RCC 7860 (cell line): ENCODE measurements at regions not wholly inside any gene's neighbourhood (a gene's known extent, or its start where the extent isn't known, plus 50 kb on each side); places are given as distances from the start of the nearest gene placed in this dataset.

Experiments
- DNase-seq: peaks from one replicate; pipeline ENCODE4 v3.0.0-alpha.2; 2015; ENCODE audit warnings: low spot score
- FAIRE-seq: peaks from 2 replicates; lab custom pipeline; 2012; peaks lifted over from hg19 to GRCh38; lab: Jason Lieb, UNC

DNA sequence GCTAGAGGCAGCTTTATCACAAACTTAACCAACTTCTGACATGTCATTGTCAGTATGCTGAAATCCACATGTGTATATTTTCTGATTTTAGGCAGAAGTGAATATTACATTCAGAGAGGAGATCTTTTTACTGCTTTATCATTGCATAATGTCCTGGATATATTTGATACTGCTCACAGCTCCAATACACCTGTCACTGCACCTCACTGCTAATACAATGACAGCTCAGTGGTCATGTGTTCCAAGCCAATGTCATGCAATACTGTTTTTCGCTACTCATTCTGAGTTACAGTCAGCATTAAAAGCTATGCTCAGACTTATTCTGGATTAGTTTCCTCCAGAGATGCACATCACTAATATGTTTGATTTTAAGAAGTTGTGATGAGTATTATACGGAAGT is 1604.6 kb downstream of the HACE1 start:
- DNase-seq (no peak), FAIRE-seq (no peak)

DNA sequence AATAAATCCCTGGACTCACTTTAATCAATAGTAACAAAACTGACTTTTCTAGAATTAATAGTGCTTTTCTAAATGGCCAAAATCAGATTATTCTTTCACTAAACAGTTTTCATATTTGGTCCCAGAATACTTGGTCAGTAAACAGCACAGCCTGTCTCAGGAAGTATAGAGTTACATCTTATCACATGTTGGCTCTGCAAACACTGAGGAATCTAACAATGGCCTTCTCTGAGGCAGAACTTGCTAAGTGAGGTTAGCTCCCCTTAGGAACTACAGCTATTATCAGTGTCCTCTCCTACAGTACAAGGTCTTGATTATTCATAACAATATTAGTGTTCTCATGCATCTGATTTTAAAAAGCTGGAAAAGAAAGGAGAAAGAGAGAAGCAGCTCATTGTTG is 1622.8 kb downstream of the HACE1 start:
- FAIRE-seq (no peak), DNase-seq (no peak)

DNA sequence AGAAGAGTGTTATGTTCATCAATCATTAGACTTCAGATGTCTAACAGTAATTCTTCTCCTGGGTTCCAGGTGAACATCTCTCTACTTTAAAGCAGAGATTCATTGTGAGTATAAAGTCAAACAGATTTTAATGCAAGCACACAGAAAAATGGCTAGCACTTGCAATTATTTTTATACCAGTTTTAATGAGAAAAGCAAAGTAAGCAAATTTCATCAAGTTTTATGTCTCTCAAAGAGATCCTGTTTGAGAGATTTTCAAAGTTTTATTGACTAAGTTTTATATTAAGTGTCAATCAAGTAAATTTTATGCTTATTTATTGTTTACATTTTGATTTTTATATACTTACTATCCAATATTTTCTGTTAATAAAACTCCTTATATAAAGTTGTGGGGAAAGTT is 1628.5 kb downstream of the HACE1 start:
- no peak for DNase-seq
- no peak for FAIRE-seq

DNA sequence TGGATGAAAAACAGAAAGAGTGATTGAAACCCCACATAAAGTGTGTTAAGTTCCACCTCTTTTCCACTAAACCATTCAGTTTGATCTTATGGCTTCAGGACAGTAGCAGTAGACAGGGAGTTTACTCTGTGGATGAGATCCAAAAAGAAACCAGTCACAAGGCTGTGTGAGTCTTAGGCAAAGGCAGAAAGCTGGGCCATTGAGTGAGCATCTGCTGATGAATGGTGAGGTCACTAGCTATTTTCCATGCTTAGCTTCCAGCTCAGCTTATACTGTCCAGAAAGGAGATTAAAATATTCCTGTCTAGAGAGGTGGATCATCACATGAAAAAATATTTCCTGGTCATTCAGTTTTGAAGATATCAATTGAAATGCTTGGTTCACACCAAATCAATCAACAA is 1643.9 kb downstream of the HACE1 start:
- FAIRE-seq: no peak
- DNase-seq: no peak

DNA sequence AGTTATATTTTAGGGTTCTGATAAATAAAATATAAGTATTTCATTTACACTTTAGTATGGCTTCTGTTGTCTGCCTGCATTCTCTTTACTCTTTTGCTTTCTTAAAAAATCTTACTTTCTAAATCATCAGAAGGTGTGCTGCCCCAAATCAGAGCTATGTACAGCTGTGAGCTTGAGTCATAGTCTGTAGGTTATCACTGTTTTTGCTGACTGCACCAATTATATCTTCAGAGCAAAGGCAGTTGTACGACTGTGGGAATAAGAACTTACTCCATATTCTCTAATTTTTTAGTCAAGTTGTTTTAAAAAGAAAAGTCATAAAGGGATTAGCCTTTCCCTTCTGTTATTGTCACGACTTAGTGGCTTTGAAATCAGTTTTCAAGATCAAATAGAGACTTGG is 1649.0 kb downstream of the HACE1 start:
- DNase-seq: no peak
- FAIRE-seq: no peak

DNA sequence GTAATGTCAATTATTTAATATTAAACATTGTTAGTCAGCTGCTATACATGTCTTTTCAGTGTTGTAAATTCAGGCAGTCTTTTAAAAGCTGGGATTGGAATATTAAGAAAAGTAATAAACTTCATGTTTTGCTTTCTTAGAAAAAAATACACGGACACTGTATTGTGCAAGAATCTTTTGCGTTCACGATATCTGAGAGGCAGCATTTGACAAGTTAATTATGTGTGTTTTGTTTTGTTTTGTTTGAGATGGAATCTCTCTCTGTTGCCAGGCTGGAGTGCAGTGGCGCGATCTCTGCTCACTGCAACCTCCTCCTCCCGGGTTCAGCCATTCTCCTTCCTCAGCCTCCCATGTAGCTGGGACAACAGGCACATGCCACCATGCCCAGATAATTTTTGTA is 1661.3 kb downstream of the HACE1 start:
- FAIRE-seq: no peak
- no peak for DNase-seq

DNA sequence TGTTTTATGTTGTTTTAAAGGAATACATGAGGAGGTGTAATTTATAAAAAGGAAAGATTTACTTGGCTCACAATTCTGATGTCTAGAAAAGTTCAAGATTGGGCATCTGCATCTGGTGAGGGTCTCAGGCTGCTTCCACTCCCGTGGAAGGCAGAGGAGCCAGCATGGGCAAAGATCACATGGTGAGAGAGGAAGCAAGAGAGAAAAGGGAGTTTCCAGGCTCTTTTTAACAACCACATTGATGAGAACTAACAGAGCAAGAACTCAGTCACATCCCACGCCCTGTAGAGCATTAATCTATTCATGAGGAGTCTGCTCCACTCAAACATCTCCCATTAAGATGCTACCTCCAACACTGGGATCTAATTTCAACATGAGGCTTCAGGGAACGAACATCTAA is 1666.3 kb downstream of the HACE1 start:
- DNase-seq: no peak
- no peak for FAIRE-seq

DNA sequence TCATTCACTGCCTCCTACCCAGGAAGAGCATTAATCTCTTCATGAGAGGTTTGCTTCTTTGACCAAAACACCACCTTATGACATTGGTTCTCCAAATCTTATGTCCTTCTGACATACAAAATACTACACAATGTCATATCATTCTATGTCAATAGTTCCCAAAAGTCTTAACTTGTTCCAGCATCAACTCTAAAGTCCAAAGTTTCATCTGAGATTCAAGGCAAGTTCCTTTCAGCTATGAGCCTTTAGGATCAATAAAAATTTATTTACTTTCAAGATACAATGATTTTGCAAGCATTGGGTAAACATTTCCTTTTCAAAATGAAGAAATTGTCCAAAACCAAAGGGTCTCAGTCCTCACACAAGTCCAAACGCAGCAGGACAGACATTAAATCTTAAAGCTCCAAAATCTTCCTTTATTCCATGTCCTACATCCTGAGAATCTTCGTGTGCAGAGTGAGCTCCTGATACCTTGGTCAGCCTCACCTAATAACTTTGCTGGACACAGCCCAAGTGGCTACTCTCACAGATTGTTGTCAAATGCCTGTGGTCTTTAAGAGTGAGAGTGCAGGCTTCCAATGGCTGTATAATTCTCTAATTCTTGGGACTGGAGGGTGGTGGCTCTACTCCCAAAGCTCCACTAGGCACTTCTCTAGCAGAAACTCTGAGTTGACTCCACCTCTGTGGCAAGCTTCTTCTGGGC is 1668.2 kb downstream of the HACE1 start:
- FAIRE-seq (no peak), DNase-seq (no peak)

DNA sequence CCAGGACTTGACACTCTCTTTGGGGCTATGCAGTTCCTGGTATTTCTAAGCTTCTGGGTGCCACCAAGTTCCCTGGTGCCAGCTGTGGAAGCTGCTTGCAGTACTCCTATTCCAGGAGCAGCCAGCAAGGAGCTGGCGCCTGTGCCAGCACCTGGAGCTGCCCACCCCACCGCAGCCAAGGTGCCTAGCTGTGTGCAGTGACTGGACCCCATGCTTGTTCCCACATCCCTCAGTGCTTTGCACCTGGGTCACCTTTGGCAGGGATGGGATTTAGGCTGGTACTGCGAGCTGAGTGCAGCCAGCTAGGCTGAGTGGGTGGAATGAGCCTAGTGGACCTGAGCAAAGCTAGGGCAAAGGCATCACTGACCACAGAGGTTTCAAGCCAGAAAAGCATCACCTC is 1674.9 kb downstream of the HACE1 start:
- DNase-seq: no peak
- no peak for FAIRE-seq

DNA sequence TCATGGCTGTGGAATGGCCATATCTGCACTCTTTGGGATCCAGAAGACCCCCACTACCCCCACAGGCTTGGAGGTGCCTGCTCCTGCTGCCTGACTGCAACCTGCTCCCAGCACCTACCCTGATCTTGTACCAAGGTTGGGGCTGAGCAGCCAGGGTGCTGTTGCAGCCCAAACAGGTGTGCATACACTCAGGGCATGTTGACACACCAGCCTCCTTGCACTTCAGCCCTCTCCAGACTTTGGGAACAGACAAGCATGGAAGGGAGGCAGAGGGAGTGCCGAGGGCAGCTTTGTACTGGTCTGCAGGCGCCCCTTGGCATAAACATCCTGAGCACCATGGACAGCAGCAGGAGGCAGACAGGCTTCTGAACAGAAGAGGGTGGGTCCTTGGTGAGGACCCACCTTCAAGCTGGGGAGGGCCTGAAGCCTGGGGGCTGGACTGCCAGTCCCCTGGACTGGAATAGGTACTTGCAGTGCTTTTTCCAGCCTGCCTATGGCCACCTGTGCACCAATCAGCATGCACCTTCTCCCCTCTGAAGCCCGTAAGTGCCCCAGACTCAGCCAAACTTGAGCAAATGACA is 1675.8 kb downstream of the HACE1 start:
- FAIRE-seq: no peak

DNA sequence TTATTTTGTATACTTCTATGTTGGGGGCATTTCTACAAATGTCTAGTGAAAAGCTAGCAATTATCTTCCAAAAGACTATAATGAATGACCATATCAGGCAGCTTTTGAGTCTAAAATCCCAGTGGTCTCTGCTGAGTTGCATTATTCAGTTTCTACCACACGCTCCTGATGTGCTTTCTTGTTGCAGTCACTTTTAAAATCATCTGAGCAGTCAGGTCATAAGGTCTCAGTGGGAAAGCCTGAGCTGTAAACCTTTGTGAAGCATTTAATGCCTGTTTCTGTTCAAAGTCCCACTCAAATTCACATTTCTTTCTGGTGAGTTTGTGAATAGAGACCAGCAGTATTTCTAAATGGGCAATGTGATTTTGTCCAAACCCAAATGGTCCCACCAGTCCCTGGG is 1681.5 kb downstream of the HACE1 start:
- FAIRE-seq (no peak), DNase-seq (no peak)

More for the DNA sequence above, 1675.8 kb downstream of the HACE1 start:
- no peak for DNase-seq

DNA sequence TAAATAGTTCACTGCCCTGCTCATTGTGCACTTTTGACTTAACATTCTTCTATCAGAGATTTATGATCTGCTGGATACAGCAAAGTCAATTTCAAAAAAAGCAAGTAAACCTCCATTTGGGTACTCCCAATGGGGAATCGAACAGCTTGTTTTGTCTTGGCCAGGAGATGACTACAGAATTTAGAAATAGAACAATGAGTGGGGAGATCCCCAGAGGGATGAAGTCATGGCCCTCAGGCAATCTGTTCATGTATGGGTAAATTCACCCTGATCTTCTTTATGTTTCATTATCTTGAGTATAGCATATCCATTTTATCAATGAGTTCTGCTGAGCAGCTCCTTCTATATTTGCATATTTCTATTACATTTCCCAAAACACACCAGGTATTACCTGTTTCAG is 1681.9 kb downstream of the HACE1 start:
- FAIRE-seq (no peak), DNase-seq (no peak)

DNA sequence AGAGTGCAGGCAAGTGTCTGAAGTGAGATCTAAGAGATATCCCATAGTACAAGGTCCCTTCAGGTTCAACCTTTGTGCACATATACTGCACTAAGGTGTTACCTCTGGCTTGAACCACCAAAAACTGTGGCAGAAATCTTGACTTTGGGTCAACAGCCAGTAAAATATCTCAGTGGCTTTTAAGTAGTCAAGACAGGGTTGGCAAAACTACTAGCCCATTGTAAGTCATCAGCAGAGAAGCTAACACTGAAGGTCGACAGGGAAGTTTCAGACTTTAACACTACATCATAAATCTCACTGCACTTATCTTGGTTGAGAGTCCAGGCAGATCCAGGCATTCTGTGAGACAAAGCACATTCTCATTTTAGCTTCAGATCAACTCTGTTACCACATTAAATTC is 1684.7 kb downstream of the HACE1 start:
- DNase-seq: no peak
- FAIRE-seq: no peak

DNA sequence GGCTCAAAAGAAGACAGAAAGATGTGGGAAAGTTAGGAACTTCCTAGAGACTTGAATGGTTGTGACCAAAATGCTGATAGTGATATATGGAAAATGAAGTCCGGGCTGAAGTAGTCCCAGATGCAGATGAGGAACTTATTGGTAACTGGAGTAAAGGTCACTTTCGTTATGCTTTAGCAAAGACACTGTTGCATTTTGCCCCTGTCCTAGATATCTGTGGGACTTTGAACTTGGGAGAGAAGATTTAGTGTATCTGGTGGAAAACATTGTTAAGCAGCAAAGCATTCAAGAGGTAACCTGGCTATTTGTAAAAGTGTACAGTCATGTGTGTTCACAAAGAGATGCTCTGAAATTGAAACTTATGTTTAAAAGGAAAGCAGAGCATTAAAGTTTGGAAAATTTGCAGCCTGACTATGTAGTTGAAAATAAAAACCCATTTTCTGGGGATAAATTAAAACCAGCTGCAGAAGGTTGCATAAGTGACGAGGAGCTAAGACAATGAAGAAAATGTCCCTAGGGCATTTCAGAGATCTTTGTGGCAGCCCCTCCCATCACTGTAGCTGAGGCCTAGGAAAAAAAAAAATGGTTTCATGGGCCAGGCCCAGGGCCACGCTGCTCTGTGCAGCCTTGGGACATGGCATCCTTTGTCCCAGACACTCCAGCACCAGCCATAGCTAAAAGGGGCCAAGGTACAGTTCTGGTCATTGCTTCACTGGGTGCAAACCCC is 1692.2 kb downstream of the HACE1 start:
- no peak for FAIRE-seq

DNA sequence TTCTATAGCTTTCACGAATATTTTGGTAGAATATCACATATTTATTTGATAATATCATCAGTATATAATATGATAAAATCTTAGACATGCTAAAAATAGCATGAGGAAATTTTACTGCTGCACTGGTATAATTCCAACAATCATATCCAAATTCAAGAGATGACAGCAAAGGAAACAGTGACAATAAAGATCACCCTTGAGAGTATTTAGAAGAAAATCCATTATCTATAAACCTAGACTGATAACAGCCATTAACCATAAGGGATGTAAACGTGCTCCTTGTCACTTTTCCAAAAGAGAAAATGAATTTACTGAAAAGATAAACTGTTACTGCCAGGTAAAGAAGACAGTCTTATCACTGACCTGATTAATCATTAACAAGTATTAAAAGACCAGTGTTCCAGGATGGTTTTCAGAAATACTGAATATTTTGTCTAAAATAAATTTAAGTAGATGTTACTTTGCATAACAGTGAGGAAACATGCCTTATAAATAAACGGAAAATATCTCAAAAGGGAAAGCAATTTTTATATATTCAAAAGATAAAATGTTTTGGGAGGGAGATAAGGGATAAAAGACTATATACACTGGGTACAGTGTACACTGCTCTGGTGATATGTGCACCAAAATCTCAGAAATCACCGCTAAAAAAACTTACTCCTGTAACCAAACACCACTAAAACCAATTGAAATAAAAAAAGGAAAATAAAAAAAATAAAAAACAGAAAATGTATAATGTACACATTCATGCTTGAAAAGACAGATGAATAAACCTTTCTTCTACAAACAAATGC is 1704.7 kb downstream of the HACE1 start:
- no peak for FAIRE-seq
- DNase-seq: no peak

More for the DNA sequence above, 1692.2 kb downstream of the HACE1 start:
- no peak for DNase-seq

DNA sequence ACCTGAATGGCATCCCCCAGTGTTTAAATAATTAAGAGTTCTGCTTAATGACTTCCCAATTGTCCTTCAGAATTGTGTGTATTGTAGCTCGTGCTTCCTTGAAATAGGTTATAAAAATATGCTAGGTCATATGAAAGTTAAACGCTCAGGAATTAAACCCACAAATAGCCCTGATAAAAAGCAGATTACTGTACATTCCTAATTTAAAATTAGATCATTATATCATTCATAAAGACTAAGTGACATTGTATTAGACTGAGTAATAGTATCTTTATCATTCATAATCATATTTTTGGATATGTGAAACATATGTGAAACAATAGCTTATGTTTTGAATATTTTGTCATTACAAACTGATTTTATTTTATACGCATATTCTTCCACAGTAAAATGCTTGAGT is 1706.7 kb downstream of the HACE1 start:
- FAIRE-seq (no peak), DNase-seq (no peak)

DNA sequence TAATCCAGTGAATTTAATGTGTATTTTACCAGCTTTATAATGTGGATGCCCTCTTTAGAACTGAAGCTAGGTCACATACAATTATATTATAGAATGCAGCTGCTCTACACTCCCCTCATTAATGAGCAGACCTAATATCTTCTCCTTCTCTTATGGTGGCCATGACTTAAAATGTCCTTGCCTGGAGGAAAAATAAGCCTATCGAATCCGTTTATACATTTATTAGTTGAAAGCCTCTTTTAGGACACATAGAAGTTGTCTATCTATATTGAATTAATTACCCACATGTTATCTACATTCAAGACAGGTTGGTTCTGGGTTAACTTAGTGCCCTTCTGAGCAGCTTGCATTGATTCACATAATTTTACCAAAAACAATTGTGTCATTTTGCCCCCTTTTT is 1716.8 kb downstream of the HACE1 start:
- DNase-seq: no peak
- no peak for FAIRE-seq

DNA sequence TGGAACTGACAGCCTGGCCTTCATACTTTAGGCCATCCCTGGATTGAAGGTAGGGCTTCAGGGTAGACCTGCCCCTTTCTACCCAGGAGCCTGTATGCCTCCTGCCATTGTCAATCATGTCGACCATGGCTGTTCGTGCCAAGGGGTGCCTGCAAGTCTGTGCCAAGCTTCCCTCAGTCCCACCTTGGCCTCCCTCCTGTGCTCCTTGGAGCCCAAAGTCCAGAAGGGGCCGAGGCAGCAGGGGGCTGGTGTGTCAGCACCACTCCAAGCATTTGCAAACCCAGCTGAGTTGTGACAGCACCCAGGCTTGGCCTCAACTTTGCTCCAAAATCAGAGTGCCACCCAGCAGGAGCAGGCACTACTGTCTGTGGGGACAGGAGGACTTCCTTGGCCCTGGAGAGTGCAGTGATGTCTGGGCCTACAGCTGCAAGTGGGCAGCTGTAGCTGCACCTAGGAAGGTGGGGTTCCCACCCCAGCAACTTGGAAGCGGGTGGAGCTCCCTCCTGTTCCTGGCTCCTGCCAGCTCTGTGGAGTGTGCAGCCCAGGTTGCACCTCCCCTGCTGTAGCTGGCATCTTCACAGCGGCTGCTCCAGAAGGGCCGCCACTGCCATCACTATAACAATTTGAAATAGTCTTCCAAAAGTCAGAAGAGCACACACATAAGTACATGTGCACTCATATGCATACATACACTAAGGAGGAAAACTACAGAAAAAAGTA is 1719.3 kb downstream of the HACE1 start:
- DNase-seq: no peak
- no peak for FAIRE-seq

DNA sequence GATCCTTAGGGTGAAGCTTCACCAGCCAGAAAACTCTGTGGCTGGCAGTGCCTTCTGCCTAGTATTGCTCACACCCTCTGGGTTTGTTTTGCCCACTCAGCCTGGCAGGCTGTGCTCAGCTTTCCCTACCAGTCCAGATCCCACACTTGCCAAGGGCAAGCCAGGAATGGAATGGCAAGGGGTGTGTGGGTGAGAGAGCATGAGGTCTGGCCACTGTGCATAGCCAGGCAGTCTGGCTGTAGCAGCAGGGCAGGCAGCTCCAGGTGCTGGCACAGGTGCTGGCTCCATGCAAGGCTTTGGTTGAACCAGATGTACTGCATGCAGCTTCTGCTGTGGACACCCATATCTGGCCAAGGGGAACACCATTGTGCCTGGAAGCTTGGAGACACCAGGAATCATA is 1720.3 kb downstream of the HACE1 start:
- no peak for FAIRE-seq
- DNase-seq: no peak

DNA sequence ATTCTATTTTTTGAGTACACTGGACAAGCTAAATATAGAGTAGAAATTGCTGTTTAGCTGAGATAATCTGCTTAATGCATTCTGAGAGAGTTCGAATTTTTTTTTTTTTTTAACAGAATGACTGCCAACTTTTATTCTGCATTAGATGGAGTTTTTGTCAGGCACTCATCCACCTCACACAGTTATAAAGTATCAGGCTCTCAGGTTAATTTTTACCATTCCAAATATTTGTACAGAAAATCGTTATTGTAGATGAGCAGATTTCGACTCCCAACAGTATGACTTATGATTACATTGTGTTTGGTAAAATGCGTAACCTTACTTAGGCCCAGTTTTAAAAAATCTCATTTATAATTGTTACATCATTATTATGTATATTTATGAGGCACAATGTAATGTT is 1731.0 kb downstream of the GRIK2 start:
- DNase-seq (no peak), FAIRE-seq (no peak)
